T-helper 1 cell (primary cell): ENCODE measurements at regions not wholly inside any gene's neighbourhood (a gene's known extent, or its start where the extent isn't known, plus 50 kb on each side); places are given as distances from the start of the nearest gene placed in this dataset.
A peak's percentile ranks its signal among the peaks of the same experiment; 100 is the strongest.
"Not testable (repeated sequence)": the region's sequence is repeated elsewhere in the genome, so short reads cannot be mapped to it uniquely, and the experiment has no call there.

Experiments
- DNase-seq, 5 donors: peaks; one replicate each; pipeline ENCODE4 v3.0.0-alpha.2; 2012 to 2020

GRCh38 chr7:66413379-66414114 is 208.4 kb downstream of the TPST1 start:
- DNase-seq = peak; percentile 70 to 87 (median 77)

- DNase-seq = no peak
These were observed 210.6 kb downstream of the TPST1 start for GRCh38 chr7:66415659-66416265.

- no peak for DNase-seq
These were observed 210.1 kb upstream of the KCTD7 start for GRCh38 chr7:66418537-66418936.

- DNase-seq = no peak
These were observed 209.5 kb upstream of the KCTD7 start for GRCh38 chr7:66419210-66419609.

GRCh38 chr7:66421830-66422475 is 206.7 kb upstream of the KCTD7 start:
- DNase-seq = no peak

- no peak for DNase-seq
These were observed 205.0 kb upstream of the KCTD7 start for GRCh38 chr7:66423729-66424128.

GRCh38 chr7:66426332-66426731 is 202.3 kb upstream of the KCTD7 start:
- no peak for DNase-seq

GRCh38 chr7:66426996-66427395 is 201.7 kb upstream of the KCTD7 start:
- DNase-seq = no peak

GRCh38 chr7:66427956-66428355 is 200.7 kb upstream of the KCTD7 start:
- no peak for DNase-seq

GRCh38 chr7:66429498-66430163 is 199.1 kb upstream of the KCTD7 start:
- DNase-seq = no peak

GRCh38 chr7:66430164-66430545 is 198.5 kb upstream of the KCTD7 start:
- no peak for DNase-seq

- not testable (repeated sequence) for DNase-seq
These were observed 189.8 kb upstream of the KCTD7 start for GRCh38 chr7:66438703-66439405.

- DNase-seq = no peak
These were observed 186.3 kb upstream of the KCTD7 start for GRCh38 chr7:66442385-66442784.

GRCh38 chr7:66443946-66444345 is 184.7 kb upstream of the KCTD7 start:
- no peak for DNase-seq

GRCh38 chr7:66447007-66447406 is 181.7 kb upstream of the KCTD7 start:
- DNase-seq = not testable (repeated sequence)

GRCh38 chr7:66450814-66451213 is 177.9 kb upstream of the KCTD7 start:
- not testable (repeated sequence) for DNase-seq

GRCh38 chr7:66451713-66452112 is 177.0 kb upstream of the KCTD7 start:
- not testable (repeated sequence) for DNase-seq

- no peak for DNase-seq
These were observed 176.5 kb upstream of the KCTD7 start for GRCh38 chr7:66452165-66452564.

- DNase-seq = no peak
These were observed 175.3 kb upstream of the KCTD7 start for GRCh38 chr7:66453340-66453739.

GRCh38 chr7:66454600-66455225 is 174.0 kb upstream of the KCTD7 start:
- no peak for DNase-seq

GRCh38 chr7:66455432-66455831 is 173.2 kb upstream of the KCTD7 start:
- DNase-seq = not testable (repeated sequence)

- not testable (repeated sequence) for DNase-seq
These were observed 172.2 kb upstream of the KCTD7 start for GRCh38 chr7:66456431-66456830.
